GM06990 (cell line): ENCODE measurements at regions not wholly inside any gene's neighbourhood (a gene's known extent, or its start where the extent isn't known, plus 50 kb on each side); places are given as distances from the start of the nearest gene placed in this dataset.

Experiments used
- DNase-seq: peaks from one replicate; pipeline ENCODE4 v3.0.0-alpha.2; 2011; ENCODE audit not compliant: insufficient read length; ENCODE audit errors: extremely low read depth
- H3K27me3 ChIP-seq: replicated peaks from 2 replicates; pipeline ENCODE4 v1.6.0; 2011; ENCODE audit warnings: low read length; ENCODE audit not compliant: control insufficient read depth, insufficient read depth
- H3K36me3 ChIP-seq: 2 replicates; pipeline ENCODE4 v1.5.1; 2011; ENCODE audit warnings: low read length; ENCODE audit not compliant: control insufficient read depth, insufficient read depth
- H3K4me3 ChIP-seq: replicated peaks from 2 replicates; pipeline ENCODE4 v1.5.1; 2011; ENCODE audit warnings: low read depth, mild to moderate bottlenecking, control low read depth, low read length
- CTCF ChIP-seq: IDR thresholded peaks from 2 replicates; pipeline ENCODE4 v1.5.1; 2011; ENCODE audit warnings: low read length, control low read depth, mild to moderate bottlenecking, inconsistent platforms; ENCODE audit not compliant: insufficient read depth, poor library complexity, severe bottlenecking

GRCh38 chrX:104420907-104421306, 145.1 kb upstream of the IL1RAPL2 start:
- H3K27me3 ChIP-seq = no peaks in the 10 kb centered on the region
- no peak for DNase-seq
- TF ChIP-seq CTCF = no peak
- H3K36me3 ChIP-seq = no peaks in the 10 kb centered on the region
- H3K4me3 ChIP-seq = no peak overlapping the region

GRCh38 chrX:104419926-104420325, 146.1 kb upstream of the IL1RAPL2 start:
- H3K36me3 ChIP-seq = no peaks in the 10 kb centered on the region
- no peaks in the 10 kb centered on the region for H3K27me3 ChIP-seq
- no peak for DNase-seq
- no peak for TF ChIP-seq CTCF
- H3K4me3 ChIP-seq = no peak overlapping the region

- Histone ChIP-seq H3K27me3 (no peaks in the 10 kb centered on the region), H3K4me3 (no peak overlapping the region), H3K36me3 (no peaks in the 10 kb centered on the region)
- no peak for DNase-seq
- TF ChIP-seq CTCF = no peak
Observed at GRCh38 chrX:104419211-104419610, 146.8 kb upstream of the IL1RAPL2 start.

GRCh38 chrX:104411800-104412199, 154.2 kb upstream of the IL1RAPL2 start:
- Histone ChIP-seq H3K27me3 (no peaks in the 10 kb centered on the region), H3K4me3 (no peak overlapping the region), H3K36me3 (no peaks in the 10 kb centered on the region)
- TF ChIP-seq CTCF = no peak
- DNase-seq = no peak

- no peak for TF ChIP-seq CTCF
- no peaks in the 10 kb centered on the region for H3K27me3 ChIP-seq
- no peak for DNase-seq
Observed at GRCh38 chrX:104400387-104400786, 145.7 kb upstream of the ESX1 start.

GRCh38 chrX:104392350-104392749, 137.6 kb upstream of the ESX1 start:
- H3K27me3 ChIP-seq = no peaks in the 10 kb centered on the region
- no peak for TF ChIP-seq CTCF
- no peaks in the 10 kb centered on the region for H3K36me3 ChIP-seq
- H3K4me3 ChIP-seq = no peak overlapping the region
- no peak for DNase-seq

More at GRCh38 chrX:104400387-104400786, 145.7 kb upstream of the ESX1 start:
- no peak overlapping the region for H3K4me3 ChIP-seq
- H3K36me3 ChIP-seq = no peaks in the 10 kb centered on the region
